ENCODE measurements at regions not wholly inside any gene's neighbourhood (a gene's known extent, or its start where the extent isn't known, plus 50 kb on each side); places are given as distances from the start of the nearest gene placed in this dataset.
A peak's percentile ranks its signal among the peaks of the same experiment; 100 is the strongest.

- no peak for TF ChIP-seq CTCF (IDR thresholded peaks at IDR 0.05)
- peaks cover 25% of the 10 kb centered on the region for H3K4me1 Mint-ChIP-seq (ENCODE audit: unreplicated experiment)
- H3K4me3 Mint-ChIP-seq (ENCODE audit: unreplicated experiment): no peak overlapping the region
- H3K27ac Mint-ChIP-seq (ENCODE audit: unreplicated experiment): no peak overlapping the region
- H3K36me3 Mint-ChIP-seq (ENCODE audit: unreplicated experiment): peaks cover 4% of the 10 kb centered on the region
- no peak for DNase-seq (ENCODE audit: extremely low spot score, unreplicated experiment)
- H3K9me3 Mint-ChIP-seq (ENCODE audit: unreplicated experiment): peaks cover 9% of the 10 kb centered on the region
- H3K27me3 Mint-ChIP-seq (ENCODE audit: unreplicated experiment): no peaks in the 10 kb centered on the region
Measured at GRCh38 chrX:3192835-3193234, 151.6 kb downstream of the ARSF start.

- H3K27me3 Mint-ChIP-seq (ENCODE audit: unreplicated experiment): no peaks in the 10 kb centered on the region
- H3K36me3 Mint-ChIP-seq (ENCODE audit: unreplicated experiment): no peaks in the 10 kb centered on the region
- no peak overlapping the region for H3K4me3 Mint-ChIP-seq (ENCODE audit: unreplicated experiment)
- H3K4me1 Mint-ChIP-seq (ENCODE audit: unreplicated experiment): peaks cover 25% of the 10 kb centered on the region
- H3K27ac Mint-ChIP-seq (ENCODE audit: unreplicated experiment): no peak overlapping the region
- no peak for TF ChIP-seq CTCF (IDR thresholded peaks at IDR 0.05)
- H3K9me3 Mint-ChIP-seq (ENCODE audit: unreplicated experiment): peaks cover 9% of the 10 kb centered on the region
- DNase-seq (ENCODE audit: extremely low spot score, unreplicated experiment): peak; percentile 11
Measured at GRCh38 chrX:3191796-3192195, 150.5 kb downstream of the ARSF start.

GRCh38 chrX:3191201-3191600 lies 149.9 kb downstream of the ARSF start:
- H3K27ac Mint-ChIP-seq (ENCODE audit: unreplicated experiment): peak overlapping the region; percentile 15
- H3K36me3 Mint-ChIP-seq (ENCODE audit: unreplicated experiment): no peaks in the 10 kb centered on the region
- no peak for DNase-seq (ENCODE audit: extremely low spot score, unreplicated experiment)
- H3K4me1 Mint-ChIP-seq (ENCODE audit: unreplicated experiment): peaks cover 25% of the 10 kb centered on the region
- TF ChIP-seq CTCF (IDR thresholded peaks at IDR 0.05): no peak
- H3K27me3 Mint-ChIP-seq (ENCODE audit: unreplicated experiment): no peaks in the 10 kb centered on the region
- peaks cover 4% of the 10 kb centered on the region for H3K9me3 Mint-ChIP-seq (ENCODE audit: unreplicated experiment)
- H3K4me3 Mint-ChIP-seq (ENCODE audit: unreplicated experiment): no peak overlapping the region

- no peaks in the 10 kb centered on the region for H3K9me3 Mint-ChIP-seq (ENCODE audit: unreplicated experiment)
- H3K4me1 Mint-ChIP-seq (ENCODE audit: unreplicated experiment): peaks cover 19% of the 10 kb centered on the region
- peak overlapping the region; percentile 68 for H3K27ac Mint-ChIP-seq (ENCODE audit: unreplicated experiment)
- TF ChIP-seq CTCF (IDR thresholded peaks at IDR 0.05): no peak
- H3K4me3 Mint-ChIP-seq (ENCODE audit: unreplicated experiment): no peak overlapping the region
- DNase-seq (ENCODE audit: extremely low spot score, unreplicated experiment): peak; percentile 48
- H3K27me3 Mint-ChIP-seq (ENCODE audit: unreplicated experiment): no peaks in the 10 kb centered on the region
- no peaks in the 10 kb centered on the region for H3K36me3 Mint-ChIP-seq (ENCODE audit: unreplicated experiment)
Measured at GRCh38 chrX:3184176-3184930, 143.1 kb downstream of the ARSF start.

- Mint-ChIP-seq H3K36me3 (ENCODE audit: unreplicated experiment) (no peaks in the 10 kb centered on the region), H3K27me3 (ENCODE audit: unreplicated experiment) (no peaks in the 10 kb centered on the region)
Measured at GRCh38 chrX:3181846-3182245, 140.6 kb downstream of the ARSF start.

More at GRCh38 chrX:3181846-3182245, 140.6 kb downstream of the ARSF start:
- no peak overlapping the region for H3K27ac Mint-ChIP-seq (ENCODE audit: unreplicated experiment)
- no peaks in the 10 kb centered on the region for H3K9me3 Mint-ChIP-seq (ENCODE audit: unreplicated experiment)
- TF ChIP-seq CTCF (IDR thresholded peaks at IDR 0.05): no peak
- DNase-seq (ENCODE audit: extremely low spot score, unreplicated experiment): peak; percentile 10
- peaks cover 29% of the 10 kb centered on the region for H3K4me1 Mint-ChIP-seq (ENCODE audit: unreplicated experiment)
- no peak overlapping the region for H3K4me3 Mint-ChIP-seq (ENCODE audit: unreplicated experiment)

Measured in osteocyte (in vitro differentiated cells).